Right renal cortex interstitium (tissue), 3 donors: ENCODE measurements at regions not wholly inside any gene's neighbourhood (a gene's known extent, or its start where the extent isn't known, plus 50 kb on each side); places are given as distances from the start of the nearest gene placed in this dataset.

Source experiments
- DNase-seq, 3 donors: peaks; one replicate each; pipeline ENCODE4 v3.0.0-alpha.2; 2013; ENCODE audit warnings: low read depth in 3 of 3, low spot score in 2 of 3

DNA sequence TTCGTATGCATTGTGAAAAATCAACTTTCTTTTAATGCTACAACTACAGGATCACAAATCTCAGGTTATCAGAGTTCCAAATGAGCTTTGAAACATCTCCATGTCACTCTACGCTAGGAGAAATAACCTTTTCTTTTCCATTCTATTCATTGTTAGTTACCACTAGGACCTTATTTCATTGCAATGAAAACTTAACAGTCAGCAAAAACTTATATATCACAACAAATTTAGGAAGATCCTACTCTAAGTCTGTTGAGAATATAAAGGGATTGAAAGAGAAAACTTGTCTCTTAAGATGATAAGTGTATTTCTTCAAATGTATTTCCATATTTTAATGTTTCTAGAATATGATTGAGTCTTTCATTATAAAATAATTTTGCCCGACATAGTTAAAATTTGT, 539.1 kb downstream of the TMTC2 start:
- DNase-seq = no peak

DNA sequence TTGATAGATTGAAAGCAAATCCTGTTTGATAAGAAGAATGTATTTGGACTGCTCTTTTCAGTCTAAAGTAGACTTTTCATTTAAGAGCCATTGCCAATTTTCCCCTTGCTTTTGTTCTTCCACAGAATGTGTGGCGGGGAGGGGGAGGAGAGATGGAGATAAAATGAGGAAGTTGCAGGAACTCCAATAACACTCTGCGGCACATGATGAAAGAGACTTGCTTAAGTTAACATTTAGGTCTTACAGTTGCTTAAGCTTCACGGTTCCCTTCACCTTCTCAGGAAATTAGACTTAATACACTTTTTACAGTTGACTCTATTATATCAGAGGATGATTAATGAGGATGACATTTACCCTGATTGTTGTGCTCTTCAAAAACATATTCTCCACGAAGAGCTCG, 537.3 kb downstream of the TMTC2 start:
- no peak for DNase-seq

DNA sequence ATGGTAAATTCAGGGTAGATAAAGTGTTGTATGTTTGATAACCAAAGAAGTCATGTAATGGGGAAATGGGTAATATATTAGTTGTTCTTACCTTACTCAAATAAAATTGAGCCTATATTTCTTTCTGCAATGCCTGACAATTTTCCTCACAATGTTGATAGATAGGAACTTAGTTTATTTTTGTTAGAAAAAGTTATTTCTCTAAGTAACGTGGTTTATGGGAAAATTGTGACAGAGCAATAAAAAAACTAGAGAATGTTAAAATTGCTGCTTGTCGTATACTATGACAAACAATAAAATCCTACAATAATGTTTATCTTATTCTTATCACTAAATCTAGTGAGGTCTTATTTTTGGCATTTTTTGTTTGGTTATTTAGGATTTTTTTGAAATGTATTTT, 534.1 kb downstream of the TMTC2 start:
- no peak for DNase-seq

DNA sequence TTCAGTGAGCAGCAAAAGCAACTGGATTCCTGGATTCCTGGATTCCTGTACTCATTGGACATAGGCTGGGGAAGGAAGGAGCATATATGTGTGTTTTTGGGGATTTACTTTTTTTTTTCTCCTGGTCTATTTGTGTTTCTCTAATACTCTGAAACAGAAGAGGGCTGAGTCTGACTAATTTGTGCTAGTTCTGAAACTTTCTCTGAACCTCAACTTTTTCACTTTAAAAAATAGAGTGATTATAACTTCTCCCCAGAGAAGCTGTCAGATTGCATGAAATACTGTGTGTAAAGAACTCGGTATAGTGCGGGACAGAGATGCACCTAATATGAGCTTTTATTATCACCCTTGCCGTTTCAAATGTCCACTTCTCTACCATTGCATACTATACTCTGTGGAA, 529.5 kb downstream of the TMTC2 start:
- DNase-seq = no peak

DNA sequence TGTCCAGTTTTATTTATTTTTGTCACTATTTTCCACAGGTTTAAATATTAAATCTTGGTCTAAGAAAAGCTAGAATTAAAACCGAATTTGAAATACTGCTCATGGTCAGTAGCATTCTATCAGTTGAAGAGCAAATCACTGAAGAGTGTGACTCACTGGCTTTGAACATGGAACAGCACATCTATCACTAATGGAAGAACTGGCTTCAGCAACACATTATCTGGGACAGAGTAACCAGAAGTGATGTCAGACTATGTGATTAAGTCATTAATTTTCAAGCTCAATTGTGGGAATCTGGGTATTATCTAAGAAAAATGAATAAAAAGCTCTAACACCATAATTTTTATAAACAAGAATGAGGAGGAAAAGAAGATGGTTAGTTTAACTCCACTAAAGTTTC, 527.5 kb downstream of the TMTC2 start:
- DNase-seq = no peak

DNA sequence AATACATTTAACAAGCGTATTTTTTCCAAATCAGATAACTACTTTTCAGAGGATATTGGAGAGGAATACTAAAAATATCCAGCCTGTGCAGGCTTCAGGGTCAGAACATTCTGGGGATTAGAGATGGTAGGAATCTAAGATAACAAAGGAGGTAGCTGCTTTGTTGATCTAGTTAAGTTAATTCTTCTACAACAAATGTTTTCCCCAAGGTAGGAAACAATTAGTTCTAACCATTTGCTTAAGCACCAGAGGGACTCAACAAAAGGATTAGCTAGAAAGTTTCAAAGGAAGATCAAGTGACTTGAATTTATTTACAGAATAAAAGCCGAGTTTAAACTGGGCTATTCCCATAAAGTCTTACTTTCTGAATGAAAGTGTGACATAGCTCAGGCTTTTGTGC, 524.2 kb downstream of the TMTC2 start:
- DNase-seq = no peak

GRCh38 chr12:83199069-83199468, 512.4 kb downstream of the TMTC2 start:
- no peak for DNase-seq

- no peak for DNase-seq
These were observed 511.7 kb downstream of the TMTC2 start for GRCh38 chr12:83198291-83199015.

- no peak for DNase-seq
These were observed 510.8 kb downstream of the TMTC2 start for GRCh38 chr12:83197483-83197914.

GRCh38 chr12:83196694-83197350, 510.1 kb downstream of the TMTC2 start:
- no peak for DNase-seq

GRCh38 chr12:83190631-83191390, 504.1 kb downstream of the TMTC2 start:
- no peak for DNase-seq

DNA sequence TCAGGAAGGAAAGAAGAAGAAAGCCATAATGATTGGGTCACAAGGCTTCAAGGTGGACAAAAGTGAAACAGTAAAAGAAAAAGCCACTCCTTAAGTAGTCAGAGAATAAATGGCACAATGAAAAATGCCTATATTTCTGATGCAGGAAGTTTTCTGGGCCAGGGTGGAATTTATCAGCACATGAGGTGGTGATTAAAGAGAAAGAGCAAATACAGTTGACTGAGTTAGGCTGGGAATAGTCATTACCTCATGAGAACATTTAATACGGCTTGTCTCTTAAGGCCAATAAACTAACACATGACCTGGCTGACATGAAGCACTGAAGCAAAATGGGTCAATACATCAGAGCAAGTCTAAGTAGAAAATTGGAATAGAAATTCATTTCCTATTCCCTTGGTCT, 499.7 kb downstream of the TMTC2 start:
- DNase-seq = no peak

DNA sequence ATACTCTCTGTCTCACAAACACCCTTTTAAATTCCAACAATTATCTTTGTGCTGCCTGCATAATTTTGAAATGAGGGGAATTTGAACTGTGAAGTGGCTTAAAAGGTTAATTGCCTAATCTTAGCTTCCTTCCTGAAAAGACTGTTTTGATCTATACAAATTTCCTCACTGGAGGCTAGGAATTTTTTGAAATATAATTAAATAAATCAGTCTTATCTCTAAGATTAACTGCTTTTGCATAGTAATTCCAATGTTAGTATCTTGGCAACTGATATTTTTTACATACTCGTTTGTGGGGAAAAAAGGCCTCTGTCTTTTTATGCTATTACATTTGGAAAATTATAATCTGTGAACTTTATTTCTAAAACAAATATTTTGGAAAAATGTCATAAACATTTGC, 498.5 kb downstream of the TMTC2 start:
- DNase-seq = no peak
